NCI-H82 (cell line): ENCODE measurements at regions not wholly inside any gene's neighbourhood (a gene's known extent, or its start where the extent isn't known, plus 50 kb on each side); places are given as distances from the start of the nearest gene placed in this dataset.
"Not testable (repeated sequence)": the region's sequence is repeated elsewhere in the genome, so short reads cannot be mapped to it uniquely, and the experiment has no call there.

ENCODE experiments used
- DNase-seq: peaks from one replicate; lab custom pipeline; 2025; lab: John Stamatoyannopoulos, UW

DNA sequence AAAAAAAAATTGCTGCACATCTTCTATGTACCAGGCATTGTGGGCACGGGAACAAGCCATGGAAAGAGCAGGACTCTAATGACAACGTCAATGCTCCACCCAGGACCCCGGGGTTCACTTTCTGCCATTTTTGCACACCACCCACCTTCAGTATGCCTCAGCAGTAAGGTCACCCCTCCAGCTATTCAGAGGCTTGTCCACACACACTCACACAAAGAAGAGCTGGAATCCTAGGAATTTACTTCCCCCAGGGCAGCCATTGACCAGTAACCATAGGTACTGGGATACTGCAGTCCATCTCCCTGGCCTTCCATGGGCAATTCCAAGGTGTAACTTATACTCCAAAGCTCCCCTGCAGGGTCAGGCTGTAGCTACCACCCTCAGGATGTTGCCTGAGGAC, 170.8 kb downstream of the SUCLG1 start:
- DNase-seq = no peak

DNA sequence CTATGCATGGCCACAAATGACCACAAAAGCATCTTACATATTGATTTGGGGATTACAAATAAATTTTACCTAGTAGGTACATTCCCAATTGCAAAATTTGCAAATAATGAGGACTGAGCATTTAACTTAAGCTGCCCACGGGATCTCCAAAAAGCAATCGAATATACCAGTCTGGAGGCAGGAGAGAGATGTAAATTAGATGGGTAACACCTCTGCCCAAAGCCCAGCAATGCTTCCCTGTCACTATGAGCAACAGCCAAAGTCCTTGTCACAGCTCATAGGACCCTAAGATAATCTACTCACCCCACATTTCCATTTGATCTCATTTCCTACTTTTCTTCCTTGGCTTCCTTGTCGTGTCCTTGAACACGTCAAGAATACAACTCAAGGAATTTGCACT, 172.2 kb downstream of the SUCLG1 start:
- no peak for DNase-seq

DNA sequence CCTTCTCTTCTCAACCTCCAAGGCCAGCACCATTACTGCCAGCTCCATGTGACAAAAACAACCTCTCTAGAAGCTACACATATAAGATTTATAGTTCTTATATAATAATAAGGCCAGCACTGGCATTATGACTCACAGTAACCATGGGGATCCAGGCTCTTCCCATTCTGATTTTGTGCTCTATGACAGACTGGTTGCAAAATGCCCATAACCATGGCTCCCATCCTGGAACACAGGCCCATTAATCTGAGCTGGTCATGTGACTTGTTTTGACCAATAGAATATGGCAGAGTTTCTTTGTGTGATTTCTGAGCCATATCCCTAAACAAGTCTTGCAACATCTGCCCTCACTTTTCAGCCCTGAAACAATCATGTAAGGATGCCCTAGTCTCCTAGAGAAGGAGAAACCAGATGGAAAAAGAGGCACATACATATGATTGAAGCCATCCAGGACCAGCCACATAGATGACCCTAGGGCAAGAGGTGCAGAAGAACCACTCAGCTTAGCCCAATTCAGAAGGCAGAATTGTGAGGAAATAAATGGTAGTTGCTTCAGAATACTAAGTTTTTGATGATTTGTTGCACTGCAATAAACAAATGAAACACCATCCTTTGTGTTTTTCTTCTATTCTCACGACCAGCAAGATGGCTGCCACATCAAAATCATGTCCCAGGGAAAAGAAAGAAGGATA, 173.9 kb downstream of the SUCLG1 start:
- DNase-seq = no peak

DNA sequence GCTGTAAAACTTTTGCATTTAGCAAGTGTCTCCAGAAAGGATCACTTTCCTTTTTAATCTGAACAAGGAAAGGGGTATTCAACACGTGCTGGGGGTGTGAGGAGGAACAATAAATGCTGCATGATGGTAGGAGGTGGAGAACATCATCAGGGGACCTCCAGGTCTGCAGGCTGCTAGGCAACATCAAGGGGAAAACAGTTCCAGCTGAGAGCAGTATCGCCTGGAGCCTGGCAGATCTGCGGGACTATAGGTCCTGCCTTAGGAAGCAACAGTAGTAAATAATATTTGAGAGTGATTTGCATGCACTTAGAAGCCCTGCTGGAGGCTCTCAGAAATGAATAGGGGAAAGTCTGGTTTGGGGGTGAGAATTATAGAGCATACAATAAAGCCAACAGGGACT, 175.6 kb downstream of the SUCLG1 start:
- DNase-seq = no peak

DNA sequence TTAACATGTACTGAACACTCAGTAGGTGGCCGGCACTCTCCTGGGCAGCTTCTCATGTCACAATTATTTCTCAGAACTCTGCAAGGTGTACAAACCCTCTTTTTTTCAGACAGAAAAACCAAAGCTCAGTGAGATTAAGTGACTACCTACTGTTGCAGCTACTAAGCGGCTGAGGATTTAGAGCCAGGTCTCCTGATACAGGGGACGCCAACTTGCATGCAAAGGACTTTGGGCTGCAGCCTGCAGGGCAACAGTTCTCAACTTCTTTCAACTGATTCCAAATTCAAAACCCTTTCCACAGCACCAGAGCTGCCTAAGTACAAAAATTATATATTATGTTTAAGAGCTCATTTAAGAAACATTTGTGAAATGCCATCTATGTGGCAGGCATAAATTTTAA, 177.6 kb downstream of the SUCLG1 start:
- no peak for DNase-seq

DNA sequence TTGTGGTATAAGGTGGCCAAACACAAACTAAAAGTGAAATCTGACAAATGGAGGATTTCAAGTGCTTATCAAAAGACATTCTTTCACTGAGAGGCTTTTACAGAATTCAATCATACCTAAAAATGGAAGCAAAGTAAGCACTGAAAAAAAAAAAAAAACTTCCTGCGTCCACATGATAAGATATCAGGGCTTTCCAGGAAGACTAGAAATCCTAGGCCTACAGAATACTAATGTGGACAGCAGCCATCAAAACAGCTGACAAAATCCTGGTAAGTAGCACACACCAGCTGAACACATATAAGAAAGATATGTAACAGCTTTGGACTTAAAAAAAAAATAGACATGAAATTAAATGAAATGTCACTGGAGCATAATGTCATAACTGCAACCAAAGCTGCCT, 178.2 kb downstream of the SUCLG1 start:
- DNase-seq = no peak

DNA sequence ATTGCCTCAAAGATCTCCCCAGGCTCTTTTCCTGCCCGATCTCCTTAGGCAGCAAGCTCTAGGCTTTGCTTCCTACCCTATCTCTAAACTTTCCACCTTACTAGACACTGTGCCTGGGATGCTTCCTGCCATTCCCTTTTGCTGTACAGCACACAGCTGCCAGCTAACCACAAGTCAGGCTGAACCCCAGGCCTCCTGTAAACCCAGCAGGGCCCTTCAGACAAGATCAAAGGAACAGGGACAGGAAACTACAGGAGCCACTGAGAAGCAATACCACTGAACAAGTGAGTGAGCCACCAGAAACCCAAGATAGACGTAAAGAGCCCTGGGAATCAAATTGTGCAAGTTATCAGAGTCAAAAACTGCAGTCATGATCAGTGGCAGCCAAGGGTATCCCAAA, 180.7 kb downstream of the SUCLG1 start:
- no peak for DNase-seq

DNA sequence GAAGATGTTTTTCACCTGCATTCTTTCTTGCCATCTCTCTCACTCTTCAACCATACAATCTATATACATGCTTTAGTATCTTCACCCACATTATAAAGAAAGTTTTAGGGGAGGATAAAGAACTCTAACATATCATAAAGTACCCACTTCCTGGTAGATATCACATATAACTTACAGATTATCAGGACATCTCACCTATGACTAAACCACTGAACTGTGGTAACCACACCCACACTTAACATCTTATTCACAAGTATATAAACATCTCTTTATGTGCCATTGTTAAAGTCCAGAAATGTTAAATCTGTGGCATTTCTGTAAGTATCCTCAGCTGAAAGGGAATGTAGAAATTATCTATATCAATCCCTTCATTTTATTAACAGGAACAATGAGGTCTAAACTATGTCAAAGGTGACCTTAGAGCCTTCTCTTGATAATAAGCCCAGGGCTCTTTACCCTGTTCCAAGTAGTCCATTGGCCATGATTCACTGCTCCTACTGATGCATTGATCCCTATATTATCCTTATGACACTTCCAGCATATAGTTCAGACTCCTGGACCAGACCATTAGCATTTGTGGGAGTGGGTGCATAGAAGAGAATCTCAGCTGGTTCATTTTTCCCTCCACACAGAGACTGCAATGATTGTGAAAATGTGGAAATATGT, 182.4 kb downstream of the SUCLG1 start:
- DNase-seq = no peak

DNA sequence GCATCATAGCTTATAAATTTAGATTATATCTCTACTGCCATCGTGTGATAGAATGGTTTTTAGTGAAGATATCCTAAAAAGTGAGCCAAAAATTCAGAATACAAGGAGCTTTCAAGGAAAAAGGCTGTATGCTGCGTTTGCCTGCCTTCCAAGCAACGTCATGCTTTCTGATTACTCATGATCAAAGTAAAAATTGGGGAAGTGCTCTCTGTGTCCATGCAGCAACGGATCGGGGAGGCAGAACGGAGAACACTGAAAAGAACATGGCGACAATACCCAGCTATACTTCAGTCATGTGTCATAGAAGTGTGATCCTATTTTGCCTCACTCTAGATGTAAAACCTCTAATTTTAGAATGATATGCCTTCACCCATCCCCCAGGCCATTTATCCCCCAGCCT, 185.7 kb downstream of the SUCLG1 start:
- DNase-seq = no peak

DNA sequence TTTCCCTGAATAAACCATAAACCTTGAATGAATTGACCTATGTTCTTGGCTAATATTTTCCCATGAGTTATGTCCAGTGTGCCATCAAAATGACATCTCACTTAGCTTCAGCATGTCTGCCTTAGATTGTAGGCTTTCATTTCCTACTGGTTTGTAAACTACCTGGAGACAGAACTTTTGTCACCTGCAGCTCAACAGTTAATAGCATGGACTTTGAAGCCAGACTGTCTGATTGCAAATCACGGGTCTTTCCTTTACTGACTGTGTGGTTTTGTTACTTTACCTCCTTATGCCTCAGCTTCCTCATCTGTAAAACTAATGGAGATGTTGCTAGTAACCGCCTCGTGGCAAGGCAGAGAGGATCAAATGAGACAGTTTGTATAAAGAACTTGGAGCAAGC, 187.1 kb downstream of the SUCLG1 start:
- no peak for DNase-seq

DNA sequence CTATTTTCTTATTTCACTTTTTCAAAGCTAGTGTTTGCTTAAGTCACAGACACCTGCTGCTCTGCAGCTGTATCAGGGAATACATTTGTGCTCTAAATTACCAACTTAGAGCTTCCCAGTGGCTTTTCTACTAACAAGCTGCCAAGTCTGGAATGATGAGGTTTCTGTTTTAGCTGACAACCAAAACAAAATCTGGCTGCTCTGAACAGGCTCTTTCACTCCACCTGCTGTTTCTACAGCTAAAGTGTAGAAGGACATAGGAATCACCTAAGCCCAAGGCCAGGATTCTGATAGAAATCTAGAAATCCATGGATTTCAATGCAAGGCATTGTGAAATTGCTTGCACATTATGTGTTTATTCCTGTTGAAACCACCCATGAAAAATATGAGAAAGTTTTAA, 201.2 kb downstream of the SUCLG1 start:
- DNase-seq = peak; percentile 30

DNA sequence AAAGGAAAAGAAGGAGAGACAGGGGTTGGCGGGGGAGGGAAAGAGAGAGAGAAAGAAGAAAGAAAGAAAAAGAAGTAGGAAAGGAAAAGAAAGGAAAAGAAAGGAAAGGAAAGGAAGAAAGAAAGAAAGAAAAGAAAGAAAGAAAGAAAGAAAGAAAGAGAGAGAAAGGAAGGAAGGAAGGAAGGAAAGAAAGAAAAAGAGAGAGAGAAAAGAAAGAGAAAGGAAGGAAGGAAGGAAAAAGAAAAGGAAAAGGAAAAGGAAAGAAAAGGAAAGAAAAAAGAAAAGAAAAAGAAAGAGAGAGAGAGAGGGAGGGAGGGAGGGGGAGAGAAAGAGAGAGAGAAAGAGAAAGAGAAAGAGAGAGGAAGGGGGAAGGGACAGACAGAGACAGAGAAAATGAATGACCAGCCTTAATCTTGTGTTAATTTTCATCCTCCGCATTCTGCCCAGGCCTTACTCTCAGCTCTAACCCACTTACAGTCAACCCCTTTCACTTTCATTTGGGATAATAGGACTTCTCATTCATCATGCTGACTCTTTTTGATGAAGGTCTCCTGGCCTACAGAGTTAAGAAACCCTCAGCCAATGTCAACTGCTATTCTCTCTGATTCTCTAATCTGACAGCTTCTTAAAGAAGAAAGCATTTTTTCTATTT, 207.3 kb downstream of the SUCLG1 start:
- DNase-seq = no peak

DNA sequence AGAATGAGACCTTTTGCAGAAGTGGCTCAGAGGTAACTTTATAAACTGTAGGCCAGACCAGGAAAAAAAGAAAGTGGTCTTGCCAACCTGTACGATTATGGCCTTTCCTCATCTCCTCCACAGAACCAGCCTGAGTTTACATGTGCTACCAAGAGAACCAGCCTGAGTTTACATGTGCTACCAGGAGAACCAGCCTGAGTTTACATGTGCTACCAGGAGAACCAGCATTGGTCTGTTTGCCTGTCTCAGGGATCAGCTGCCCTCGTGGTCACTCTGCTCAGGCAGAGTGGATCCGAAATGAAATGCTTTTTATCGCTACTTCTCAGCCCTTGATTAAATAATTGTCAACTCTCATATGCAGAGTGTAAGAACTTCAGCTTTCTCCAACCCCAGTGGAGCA, 209.9 kb downstream of the SUCLG1 start:
- DNase-seq = no peak

DNA sequence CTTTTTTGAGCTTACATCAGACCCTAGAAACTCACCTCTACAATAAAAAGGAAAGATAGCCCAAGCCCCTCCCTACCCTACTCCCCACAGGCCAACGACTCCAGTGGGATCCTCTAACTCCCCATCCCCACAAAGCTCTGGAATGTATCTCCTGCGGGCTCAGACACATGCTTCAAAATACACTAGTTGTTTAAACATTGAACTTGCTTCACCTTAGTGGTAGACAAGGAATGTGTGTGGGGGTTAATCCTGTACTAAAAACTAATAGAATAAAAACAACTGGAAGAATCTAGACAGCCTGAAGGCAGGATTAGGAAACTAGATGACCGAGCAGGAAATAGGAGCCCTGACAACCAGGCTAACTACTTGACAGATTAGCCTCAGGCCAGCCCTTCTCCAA, 211.5 kb downstream of the SUCLG1 start:
- no peak for DNase-seq

DNA sequence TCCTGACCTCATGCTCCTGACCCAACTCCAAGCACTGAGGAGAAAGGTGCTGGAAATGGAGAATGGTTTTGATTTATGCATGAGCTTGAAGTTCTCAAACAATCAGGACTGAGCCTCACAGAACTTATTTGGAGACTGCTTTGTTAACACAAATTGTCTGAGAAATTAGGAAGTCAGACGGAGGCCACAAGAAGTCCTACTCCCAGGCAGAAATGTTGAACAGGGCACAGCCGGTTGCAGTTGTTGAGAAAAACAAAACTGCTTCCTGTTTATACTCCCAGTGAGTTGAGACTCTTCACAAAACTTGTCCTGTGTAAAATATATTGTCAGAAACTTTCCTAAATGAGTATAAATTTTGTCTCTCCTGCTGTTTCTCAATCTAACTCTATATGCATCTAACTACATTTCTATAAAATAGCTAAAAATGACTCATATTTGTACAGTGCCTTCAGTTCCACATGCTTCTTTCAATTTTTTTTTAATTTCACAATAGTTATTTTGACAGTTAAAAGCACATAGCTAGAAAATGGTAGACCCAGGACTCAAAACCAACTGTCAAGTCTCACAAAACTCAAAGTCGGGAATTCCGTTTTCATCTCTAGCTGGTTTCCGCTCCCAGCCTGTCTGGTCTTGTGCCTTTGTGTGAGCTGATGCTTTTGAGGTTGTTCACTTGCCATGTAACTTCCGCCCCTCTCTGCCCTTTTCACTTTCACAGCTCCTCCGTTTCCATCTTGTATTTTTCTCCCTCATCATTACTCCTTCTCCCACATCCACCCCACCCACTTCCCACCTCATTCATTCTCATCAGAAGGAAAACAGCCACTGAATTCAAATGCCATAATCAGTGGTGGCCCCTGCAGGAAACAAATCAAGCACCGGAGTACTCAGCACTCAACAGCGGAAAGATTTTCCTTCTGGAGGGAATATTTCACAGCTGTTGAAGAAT, 215.0 kb downstream of the SUCLG1 start:
- DNase-seq = no peak

DNA sequence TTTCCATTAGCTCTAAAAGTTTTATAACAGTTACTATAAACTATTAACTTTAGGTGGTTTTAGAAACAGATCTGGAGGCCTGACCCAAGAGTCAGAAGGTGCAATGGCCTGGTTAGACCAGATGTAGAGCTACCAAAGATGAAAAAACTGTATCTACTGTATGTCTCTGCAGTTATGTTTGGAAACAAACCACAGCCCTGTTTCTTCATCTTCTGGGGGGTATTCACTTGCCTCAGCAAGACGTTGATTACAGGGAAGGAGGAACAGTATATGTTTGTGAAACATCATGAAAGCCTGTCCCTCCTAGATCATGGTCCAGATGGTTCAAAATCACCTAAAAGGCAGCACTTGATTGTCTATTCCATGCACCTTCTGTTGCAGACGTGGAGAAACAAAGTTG, 220.2 kb downstream of the SUCLG1 start:
- no peak for DNase-seq

DNA sequence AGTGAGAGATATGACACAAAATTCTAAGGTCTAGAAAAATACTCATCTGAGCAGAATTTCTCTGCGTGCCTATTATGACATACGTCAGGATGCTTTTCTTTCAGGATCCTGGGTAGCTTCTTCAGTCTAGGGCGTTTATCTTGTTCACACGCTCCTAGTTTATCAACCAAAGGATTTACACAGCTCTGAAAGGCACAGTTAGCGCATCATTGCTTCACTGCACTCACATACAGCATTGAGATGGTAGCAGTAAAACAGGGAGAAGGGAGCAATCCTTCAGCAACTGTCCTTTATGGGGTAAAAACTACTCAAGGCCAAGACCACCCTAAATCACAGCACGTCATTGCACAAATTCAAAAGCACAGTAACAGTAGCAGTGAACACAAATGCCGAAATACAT, 222.8 kb downstream of the SUCLG1 start:
- DNase-seq = no peak

DNA sequence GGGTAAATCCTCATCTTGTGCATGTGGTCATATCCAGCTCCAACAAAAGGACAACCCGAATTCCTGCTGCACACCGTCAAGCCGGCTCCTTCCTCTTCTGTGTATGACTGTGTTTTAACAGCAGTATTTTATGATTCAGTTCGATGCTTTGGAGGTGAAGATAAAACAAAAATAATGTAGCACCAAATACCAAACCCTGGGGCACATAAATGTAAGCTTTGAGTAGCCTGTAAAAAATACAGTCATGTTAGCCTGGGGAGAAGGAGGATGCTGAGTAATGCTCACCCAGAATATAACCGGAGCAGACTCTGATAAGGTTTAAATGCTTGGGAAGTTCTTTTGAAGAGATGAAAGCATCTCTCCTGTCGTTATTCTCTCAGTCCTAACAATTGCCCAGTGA, 225.0 kb downstream of the SUCLG1 start:
- DNase-seq = no peak

DNA sequence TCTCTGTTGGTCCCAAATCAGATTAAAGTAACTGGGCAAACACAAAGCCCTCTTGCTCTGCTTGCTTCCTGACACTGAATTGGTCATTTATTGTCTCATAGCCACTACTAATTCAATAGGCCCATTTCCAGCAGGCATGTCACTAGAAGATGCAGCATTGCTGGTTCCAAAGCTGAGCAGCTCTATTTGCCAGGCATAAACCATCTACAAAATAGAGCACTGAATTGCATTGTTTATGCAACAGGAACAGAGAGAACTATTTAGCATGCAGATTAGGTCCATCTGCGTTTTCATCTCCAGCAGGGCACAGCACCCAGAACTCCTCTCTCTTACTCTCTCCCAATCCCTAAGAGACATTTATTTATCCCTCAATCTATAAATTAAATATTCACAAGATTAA, 227.6 kb downstream of the SUCLG1 start:
- no peak for DNase-seq

DNA sequence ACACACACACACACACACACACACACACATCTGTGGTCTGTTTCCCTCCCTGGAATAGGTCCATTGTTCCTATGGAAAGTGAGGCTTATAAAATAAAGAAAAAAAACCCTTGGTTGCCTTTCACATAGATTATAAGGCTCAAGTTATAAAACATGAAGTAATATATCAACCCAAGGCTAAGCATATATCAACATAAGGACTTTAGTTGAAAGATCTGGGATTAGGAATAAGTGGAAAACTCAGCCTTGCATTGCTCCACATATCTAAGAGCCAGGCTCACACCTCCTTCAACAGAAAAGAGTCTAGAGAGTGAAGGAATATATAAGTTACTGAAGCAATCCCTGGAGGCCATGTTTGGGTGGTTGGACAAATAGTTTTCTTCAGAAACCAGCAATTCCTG, 235.0 kb downstream of the SUCLG1 start:
- no peak for DNase-seq

DNA sequence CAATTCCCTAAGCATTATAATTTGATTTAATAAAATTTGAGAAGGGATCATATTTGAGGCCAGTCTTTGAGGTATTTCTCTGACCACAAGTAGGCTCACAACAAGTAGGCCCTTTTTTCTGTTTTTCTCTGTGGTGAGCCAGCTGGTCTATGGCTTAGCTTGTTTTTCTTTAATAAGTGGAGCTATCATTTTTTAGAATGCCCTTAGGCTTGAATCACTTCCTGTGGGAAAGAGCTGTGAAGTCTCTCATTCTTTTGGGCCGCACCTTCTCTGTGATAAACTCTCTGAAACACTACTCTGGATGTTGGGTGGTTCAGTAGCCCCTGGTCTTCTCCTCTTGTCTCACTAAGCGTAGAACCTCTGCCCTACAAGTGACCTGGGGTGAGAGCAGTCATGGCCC, 235.9 kb downstream of the SUCLG1 start:
- DNase-seq = no peak

DNA sequence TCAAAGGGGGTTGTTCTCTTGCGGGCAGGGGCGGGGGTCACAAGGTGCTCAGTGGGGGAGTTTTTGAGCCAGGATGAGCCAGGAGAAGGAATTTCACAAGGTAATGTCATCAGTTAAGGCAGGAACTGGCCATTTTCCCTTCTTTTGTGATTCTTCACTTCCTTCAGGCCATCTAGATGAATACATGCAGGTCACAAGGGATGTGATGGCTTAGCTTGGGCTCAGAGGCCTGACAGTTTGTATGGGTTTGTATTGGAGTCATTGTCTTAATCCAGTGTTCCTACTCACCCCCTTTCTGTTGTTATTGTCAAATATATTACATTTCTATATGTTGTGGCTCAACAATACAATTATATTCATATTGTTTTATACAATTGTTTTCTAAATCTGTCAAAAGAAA, 238.0 kb downstream of the SUCLG1 start:
- not testable (repeated sequence) for DNase-seq

DNA sequence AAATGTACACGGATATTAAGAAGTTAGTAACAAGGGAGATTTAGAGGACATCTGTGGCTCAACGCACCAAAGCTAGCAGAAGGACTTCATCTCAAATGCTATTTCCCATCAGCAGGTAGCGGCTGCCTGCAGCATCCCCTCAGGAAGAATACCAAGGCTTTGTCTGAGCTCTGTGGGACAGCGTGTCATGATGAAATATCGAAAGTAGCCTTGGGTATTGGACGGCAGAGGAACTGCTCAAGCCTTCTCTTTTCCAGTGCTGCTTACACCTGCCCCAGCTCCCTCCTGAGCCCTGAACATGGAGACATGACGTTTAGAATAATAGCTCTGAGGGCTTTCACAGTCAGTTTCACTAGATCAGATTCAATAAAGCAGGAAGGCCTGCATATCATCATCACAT, 241.6 kb downstream of the SUCLG1 start:
- DNase-seq = no peak
